Right renal pelvis (tissue), 4 donors: ENCODE measurements at regions not wholly inside any gene's neighbourhood (a gene's known extent, or its start where the extent isn't known, plus 50 kb on each side); places are given as distances from the start of the nearest gene placed in this dataset.

Source experiments
- DNase-seq, 4 donors: peaks; one replicate each; pipeline ENCODE4 v3.0.0-alpha.2; 2013; ENCODE audit warnings: low read depth in 4 of 4, low spot score in 3 of 4, missing footprints in 1 of 4

DNA sequence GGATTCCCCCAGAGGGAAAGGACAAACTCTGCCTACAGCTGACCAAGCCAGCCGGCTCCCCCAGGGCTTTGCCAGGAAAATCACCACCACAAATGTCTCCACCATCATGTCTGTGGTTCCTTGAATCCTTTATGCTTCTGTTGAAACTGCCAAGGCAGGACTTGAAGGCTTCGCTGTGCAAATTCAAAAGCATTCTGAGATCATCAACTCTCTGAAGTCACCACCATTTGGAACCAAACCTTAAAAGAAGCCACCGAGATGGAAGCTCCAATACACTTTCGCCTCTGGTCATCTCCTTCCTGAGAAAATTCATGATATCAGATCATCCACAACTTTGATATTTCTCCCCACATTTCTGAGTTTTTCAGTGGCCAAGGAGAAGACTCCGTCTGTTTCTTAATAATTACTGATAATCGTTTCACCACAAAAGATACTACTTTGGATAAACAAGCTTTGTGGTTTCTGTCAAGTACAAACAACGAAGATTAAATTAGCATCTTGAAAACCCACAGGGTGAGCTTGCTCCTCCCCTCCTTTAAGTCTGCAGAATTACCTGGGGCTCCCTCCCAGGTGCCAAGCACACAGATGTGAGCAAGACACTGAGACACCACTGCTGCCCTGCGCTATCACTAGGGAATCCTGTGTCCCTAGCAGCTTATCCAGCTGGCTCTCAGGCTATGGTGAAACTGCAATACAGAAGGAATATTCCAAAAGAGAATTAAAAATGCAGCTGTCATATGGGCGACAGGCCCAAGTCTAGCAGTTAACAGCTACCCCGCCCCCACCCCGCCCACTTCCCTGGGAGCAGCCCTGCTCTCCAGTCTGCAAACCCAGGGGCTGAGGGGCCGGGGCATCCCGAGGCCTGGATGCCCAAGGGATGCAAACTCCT, 125.0 kb upstream of the TBL1X start:
- no peak for DNase-seq

- no peak for DNase-seq
These were observed 124.1 kb upstream of the TBL1X start for GRCh38 chrX:9340598-9341290.

- DNase-seq, result no peak
These were observed 123.3 kb upstream of the TBL1X start for GRCh38 chrX:9341291-9342201.

- DNase-seq, result peak in 3 of 4 donors; percentile 63 to 77 (median 74)
These were observed 122.3 kb upstream of the TBL1X start for GRCh38 chrX:9342561-9343051.

DNA sequence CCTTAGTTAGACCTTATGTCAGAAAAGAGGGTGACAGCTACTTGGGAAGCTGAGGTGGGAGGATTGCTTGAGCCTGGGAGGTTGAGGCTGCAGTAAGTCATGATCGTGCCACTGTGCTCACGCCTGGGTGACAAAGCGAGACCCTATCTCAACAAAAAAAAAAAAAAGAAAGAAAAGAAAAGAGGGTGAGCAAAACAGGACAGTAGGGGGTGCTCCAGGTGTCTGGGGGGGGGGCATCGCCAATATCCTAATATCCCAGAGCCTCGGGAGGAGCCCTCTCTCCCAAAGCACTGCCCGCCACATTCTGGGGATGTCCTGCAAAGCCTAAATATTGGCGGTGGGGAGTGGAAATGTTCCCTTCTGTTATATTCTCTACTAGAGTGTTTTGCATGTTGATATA, 120.9 kb upstream of the TBL1X start:
- DNase-seq, result no peak

GRCh38 chrX:9345957-9346356, 118.9 kb upstream of the TBL1X start:
- no peak for DNase-seq

DNA sequence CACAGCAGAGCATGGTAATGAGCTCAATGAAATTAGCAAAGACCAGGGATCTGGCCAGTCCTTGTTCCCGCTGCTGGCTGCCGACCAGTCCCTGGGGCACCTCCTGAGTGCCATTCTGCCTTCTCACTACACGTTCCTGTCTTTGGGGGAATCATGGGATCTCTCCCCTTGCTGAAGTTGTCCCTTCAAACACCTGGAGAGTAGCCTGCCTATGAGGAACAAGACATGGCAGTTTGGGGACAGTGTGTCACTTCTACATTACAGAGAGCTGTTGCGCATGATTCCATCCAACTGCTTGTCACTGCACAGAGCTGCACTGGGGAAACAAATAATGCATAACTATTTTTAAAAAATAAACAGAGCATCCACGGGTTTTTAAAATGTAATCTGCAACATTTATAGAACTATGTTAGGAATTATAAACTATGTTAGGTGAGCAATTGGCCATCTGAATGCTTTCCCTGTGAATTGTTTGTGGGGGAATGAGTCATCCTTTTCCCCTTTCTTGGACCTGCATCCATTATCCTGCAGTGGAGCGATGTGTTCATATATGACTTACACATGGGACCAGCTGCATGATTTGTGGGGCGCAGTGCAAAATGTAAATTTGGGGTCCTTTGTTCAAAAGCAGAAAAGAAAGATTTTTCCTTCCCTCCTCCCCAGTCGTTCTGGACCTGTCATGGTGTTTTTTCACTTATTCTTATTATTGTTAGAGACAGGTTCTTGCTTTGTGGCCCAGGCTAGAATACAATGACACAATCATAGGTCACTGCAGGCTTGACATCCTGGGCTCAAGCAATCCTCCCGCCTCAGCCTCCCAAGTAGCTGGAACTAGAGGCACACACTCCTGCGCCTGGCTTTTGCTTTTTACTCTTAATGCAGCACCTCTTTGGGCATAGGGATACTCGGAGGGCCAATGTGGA, 115.0 kb upstream of the TBL1X start:
- no peak for DNase-seq

GRCh38 chrX:9351126-9351525, 113.7 kb upstream of the TBL1X start:
- no peak for DNase-seq

GRCh38 chrX:9352243-9352642, 112.6 kb upstream of the TBL1X start:
- DNase-seq, result no peak

DNA sequence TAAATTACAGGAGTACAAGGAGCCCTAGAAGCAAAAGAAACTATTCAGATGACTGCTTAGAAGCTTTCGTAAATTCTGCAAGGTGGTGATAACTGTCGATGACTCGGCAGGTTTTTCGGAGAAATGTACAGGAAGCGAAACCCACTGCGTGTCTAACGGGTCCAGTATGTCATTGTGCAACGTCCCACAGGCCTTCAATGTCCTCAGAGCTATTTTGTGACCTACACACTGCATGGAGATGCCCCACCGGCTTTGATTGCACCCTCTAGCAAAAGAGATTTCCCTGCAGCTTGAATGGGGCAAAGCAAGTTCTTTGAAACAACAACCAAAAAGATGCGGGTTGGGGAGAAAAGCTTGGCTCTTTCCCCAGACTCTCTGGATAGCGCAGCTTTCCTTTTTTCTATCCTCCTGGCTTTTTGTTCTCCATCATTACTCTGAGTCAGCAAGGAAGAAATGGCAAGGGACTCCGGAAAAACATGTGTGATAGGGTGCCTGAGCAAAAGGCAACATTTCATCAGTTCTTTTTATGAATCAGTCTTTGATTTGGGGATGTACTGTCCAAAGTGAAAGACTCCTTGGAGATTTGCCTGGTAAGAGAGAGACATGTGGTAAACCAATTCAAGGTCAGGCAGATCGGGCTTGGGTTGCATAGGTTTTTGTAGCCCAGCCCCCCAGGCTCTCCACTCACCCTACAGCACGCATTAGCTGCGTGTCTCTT, 112.0 kb upstream of the TBL1X start:
- DNase-seq, result no peak

DNA sequence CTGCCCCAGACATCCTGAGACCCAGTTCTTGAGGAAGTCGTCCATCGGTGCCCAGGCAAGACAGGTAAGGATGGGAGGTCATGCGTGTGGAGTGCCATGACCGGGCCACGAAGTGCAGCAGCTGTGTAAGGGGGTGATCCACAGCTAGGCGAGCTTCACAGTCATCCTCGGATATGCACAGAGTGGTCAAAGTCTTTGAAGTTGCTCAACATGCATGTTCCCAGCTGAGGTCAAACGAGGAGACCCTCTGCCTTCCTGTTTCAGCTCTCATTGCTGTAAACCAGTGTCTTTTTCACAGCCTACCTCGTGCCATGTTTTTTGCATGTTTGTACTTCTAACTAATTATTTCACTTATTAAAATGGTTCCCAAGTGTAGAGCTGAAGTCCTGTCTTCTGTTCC, 109.9 kb upstream of the TBL1X start:
- no peak for DNase-seq

DNA sequence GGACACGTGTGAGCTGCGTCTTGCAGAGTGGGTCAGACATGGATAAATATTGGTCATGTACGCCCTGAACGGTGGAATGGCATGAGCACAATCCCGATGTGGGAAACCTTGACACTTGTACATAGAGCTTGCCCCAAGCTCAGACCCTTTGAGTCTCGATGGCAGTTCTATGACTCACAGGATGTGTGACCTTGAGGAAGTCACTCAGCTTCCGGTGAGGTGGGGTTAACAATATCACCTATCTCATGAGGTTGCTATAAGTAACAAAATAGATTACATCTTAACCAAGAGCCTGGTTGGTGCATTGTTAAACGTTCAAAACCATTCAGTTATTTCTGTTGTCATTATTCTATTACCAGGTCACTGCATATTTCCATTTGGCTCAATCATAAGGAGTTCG, 109.1 kb upstream of the TBL1X start:
- no peak for DNase-seq

- no peak for DNase-seq
These were observed 108.0 kb upstream of the TBL1X start for GRCh38 chrX:9356846-9357245.

GRCh38 chrX:9357518-9358114, 107.2 kb upstream of the TBL1X start:
- DNase-seq, result no peak

GRCh38 chrX:9362363-9362928, 102.4 kb upstream of the TBL1X start:
- no peak for DNase-seq

DNA sequence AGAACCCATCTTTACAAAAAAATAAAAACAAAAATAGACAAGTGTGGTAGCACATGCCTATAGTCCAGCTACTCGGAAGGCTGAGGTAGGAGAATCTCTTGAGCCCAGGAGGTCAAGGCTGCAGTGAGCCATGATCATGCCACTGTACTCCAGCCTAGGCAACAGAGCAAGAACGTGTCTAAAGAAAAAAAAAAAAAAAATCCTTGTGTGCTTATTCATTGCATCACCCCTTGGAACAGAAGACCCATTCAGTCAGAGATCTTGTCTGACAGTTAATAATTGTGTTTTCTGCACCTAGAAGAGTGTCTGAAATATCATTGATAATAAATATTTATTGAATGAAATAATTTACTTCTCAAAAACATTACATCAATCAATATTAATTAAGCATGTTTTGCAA, 97.4 kb upstream of the TBL1X start:
- DNase-seq, result no peak

- DNase-seq, result no peak
These were observed 96.6 kb upstream of the TBL1X start for GRCh38 chrX:9368262-9368661.

DNA sequence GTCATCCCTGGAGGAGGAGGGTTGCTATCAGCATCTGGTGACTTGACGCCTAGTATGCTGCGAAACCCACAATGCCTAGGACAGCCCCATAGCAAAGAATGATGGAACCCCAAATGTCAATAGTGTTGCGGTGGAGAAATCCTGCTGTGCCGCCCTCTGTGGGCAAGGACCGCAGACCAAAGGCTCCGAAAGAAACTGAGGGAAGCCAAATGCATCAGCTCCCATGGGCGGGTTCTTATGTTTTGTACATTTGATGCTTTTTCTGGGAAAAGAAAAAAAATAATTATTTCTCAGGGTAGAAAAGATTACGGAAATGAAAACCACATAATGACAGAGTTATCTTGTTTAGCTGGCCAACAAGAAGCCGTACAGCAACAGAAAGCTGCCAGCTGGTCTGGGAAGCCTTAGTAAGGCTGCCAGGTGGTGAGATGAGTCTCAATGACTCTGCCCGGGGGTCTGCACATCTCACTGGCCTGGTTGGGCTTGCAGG, 95.0 kb upstream of the TBL1X start:
- no peak for DNase-seq
